Liver (tissue), 8 donors: ENCODE measurements at regions not wholly inside any gene's neighbourhood (a gene's known extent, or its start where the extent isn't known, plus 50 kb on each side); places are given as distances from the start of the nearest gene placed in this dataset.

Experiments used
- DNase-seq: peaks from one replicate; pipeline ENCODE4 v3.0.0-alpha.2; 2017; ENCODE audit warnings: low spot score
- H3K27ac ChIP-seq, 2 donors: one replicate each; pipeline ENCODE4 v1.7.0; 2013; ENCODE audit warnings: inconsistent platforms in 2 of 2, low read length in 2 of 2, control low read depth in 1 of 2, low read depth in 1 of 2, mild to moderate bottlenecking in 1 of 2
- H3K27me3 ChIP-seq, 4 donors: one replicate each; pipeline versions ENCODE4 v1.6.1 to v1.7.0; 2013; ENCODE audit warnings: low read length in 3 of 4, inconsistent platforms in 1 of 4, mild to moderate bottlenecking in 1 of 4, moderate library complexity in 1 of 4; ENCODE audit not compliant: control insufficient read depth in 4 of 4, insufficient read depth in 4 of 4
- H3K36me3 ChIP-seq, 4 donors: one replicate each; pipeline versions ENCODE4 v1.6.1 to v1.7.0; 2013; ENCODE audit warnings: low read length in 3 of 4, mild to moderate bottlenecking in 3 of 4, low read depth in 1 of 4, moderate library complexity in 1 of 4; ENCODE audit not compliant: control insufficient read depth in 4 of 4, insufficient read depth in 3 of 4
- H3K4me1 ChIP-seq, 4 donors: one replicate each; pipeline versions ENCODE4 v1.6.1 to v1.7.0; 2013; ENCODE audit warnings: low read length in 3 of 4, mild to moderate bottlenecking in 3 of 4, moderate library complexity in 1 of 4; ENCODE audit not compliant: control insufficient read depth in 4 of 4, insufficient read depth in 4 of 4
- H3K4me3 ChIP-seq, 3 donors: one replicate each; pipeline versions ENCODE4 v1.6.1 to v1.7.0; 2013; ENCODE audit warnings: low read length in 3 of 3, control low read depth in 1 of 3, low read depth in 1 of 3, mild to moderate bottlenecking in 1 of 3
- H3K9ac ChIP-seq, 2 donors: one replicate each; pipeline ENCODE4 v1.7.0; 2013; ENCODE audit warnings: low read length in 2 of 2, mild to moderate bottlenecking in 2 of 2, moderate library complexity in 2 of 2, control low read depth in 1 of 2, low read depth in 1 of 2
- H3K9me3 ChIP-seq, 4 donors: one replicate each; pipeline versions ENCODE4 v1.6.1 to v1.7.0; 2013; ENCODE audit warnings: low read length in 3 of 4; ENCODE audit not compliant: control insufficient read depth in 4 of 4
- FOXA1 ChIP-seq: IDR thresholded peaks from 2 replicates; pipeline ENCODE4 v1.6.1; 2016; ENCODE audit warnings: antibody characterized with exemption
- FOXA2 ChIP-seq: IDR thresholded peaks from 2 replicates; pipeline ENCODE4 v1.6.1; 2016; ENCODE audit warnings: antibody characterized with exemption
- GABPA ChIP-seq, 2 donors: IDR thresholded peaks in 1 of 2; conservative IDR thresholded peaks in 1 of 2; 2 replicates each; pipeline ENCODE4 v1.6.1; 2016; ENCODE audit warnings: antibody characterized with exemption in 2 of 2, mild to moderate bottlenecking in 1 of 2, moderate library complexity in 1 of 2
- HNF4A ChIP-seq, 2 donors: conservative IDR thresholded peaks; 2 replicates each; pipeline ENCODE4 v1.6.1; 2016; ENCODE audit warnings: antibody characterized with exemption in 2 of 2, mild to moderate bottlenecking in 2 of 2
- JUND ChIP-seq, 2 donors: IDR thresholded peaks; 2 replicates each; pipeline ENCODE4 v1.6.1; 2016; ENCODE audit warnings: antibody characterized with exemption in 2 of 2
- NR2F2 ChIP-seq: IDR thresholded peaks from 2 replicates; pipeline ENCODE4 v1.6.1; 2016; ENCODE audit warnings: antibody characterized with exemption
- REST ChIP-seq: IDR thresholded peaks from 2 replicates; pipeline ENCODE4 v1.6.1; 2016; ENCODE audit warnings: antibody characterized with exemption, mild to moderate bottlenecking
- RXRA ChIP-seq, 2 donors: IDR thresholded peaks; 2 replicates each; pipeline ENCODE4 v1.6.1; 2017 to 2018; ENCODE audit warnings: antibody characterized with exemption in 2 of 2, mild to moderate bottlenecking in 1 of 2
- WGBS: extraction: QIAGEN DNeasy Blood & Tissue Kit; methylation state at CpG from one replicate; pipeline ENCODE4 v1.1.7; 2013; 5-methylcytosine and 5-hydroxymethylcytosine counted together
- TF ChIP-seq, protein P1 (sequence below): fragments of 150-350 bp; IDR thresholded peaks from 2 replicates; pipeline ENCODE4 v1.5.1; 2017; ENCODE audit warnings: improper control_type of control experiment, low read depth, low read length; ENCODE audit not compliant: missing input control
- donor health status: healthy.
- donor health status: healthy.
- donor health status: healthy.
- donor health status: healthy.
- donor health status: healthy.

DNA sequence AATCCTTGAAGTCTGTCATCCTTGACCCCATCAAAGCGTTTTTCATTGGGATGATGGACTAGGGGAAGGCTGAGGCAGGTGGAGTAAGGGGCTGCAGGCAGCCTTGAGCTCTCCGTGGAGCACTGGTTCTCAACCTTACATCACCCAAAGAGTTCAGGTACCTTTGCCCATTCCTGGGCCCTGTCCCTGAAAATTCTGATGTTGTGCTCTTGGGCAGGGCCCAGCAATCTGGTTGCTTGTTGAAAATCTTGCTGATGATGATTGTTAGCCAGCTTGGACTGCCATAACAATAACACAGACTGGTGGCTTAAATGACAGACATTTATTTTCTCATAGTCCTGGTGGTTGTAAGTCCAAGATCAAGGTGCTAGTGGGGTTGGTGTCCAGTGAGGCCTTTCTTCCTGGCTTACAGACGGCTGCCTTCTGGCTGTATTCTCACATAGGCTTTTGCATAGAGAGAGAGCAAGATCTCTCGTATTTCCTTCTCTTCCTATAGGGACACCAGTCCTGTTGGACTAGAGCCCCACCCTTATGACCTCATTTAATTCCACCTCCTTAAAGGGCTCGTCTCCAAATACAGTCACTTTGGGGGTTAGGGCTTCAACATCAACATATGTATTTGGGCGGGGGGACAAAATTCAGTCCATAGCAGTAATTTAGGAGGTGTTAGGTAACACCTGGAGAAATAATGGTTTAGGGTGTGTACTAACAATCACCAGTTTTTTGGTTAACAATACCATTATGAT lies 104.9 kb downstream of the PLEKHG1 start:
- H3K4me3 ChIP-seq, result no peak overlapping the region
- no peak for DNase-seq
- no peaks in the 10 kb centered on the region for H3K36me3 ChIP-seq
- no peak for TF ChIP-seq FOXA1
- TF ChIP-seq, protein P1, sequence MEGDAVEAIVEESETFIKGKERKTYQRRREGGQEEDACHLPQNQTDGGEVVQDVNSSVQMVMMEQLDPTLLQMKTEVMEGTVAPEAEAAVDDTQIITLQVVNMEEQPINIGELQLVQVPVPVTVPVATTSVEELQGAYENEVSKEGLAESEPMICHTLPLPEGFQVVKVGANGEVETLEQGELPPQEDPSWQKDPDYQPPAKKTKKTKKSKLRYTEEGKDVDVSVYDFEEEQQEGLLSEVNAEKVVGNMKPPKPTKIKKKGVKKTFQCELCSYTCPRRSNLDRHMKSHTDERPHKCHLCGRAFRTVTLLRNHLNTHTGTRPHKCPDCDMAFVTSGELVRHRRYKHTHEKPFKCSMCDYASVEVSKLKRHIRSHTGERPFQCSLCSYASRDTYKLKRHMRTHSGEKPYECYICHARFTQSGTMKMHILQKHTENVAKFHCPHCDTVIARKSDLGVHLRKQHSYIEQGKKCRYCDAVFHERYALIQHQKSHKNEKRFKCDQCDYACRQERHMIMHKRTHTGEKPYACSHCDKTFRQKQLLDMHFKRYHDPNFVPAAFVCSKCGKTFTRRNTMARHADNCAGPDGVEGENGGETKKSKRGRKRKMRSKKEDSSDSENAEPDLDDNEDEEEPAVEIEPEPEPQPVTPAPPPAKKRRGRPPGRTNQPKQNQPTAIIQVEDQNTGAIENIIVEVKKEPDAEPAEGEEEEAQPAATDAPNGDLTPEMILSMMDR, result no peak
- no peak for TF ChIP-seq JUND (IDR thresholded peaks at IDR 0.05)
- no peak for TF ChIP-seq HNF4A (conservative IDR thresholded peaks at IDR 0.05)
- no peak for TF ChIP-seq REST
- no peak for TF ChIP-seq FOXA2
- WGBS, result 91% methylated on average over 6 of the region's 6 CpGs
- H3K27ac ChIP-seq, result no peak overlapping the region
- no peaks in the 10 kb centered on the region for H3K4me1 ChIP-seq
- H3K9me3 ChIP-seq, result no peaks in the 10 kb centered on the region
- no peak overlapping the region for H3K9ac ChIP-seq
- no peaks in the 10 kb centered on the region for H3K27me3 ChIP-seq

GRCh38 chr6:150705392-150705791 lies 105.7 kb downstream of the PLEKHG1 start:
- 91% methylated on average over 9 of the region's 9 CpGs for WGBS
- H3K9me3 ChIP-seq, result no peaks in the 10 kb centered on the region
- H3K9ac ChIP-seq, result no peak overlapping the region
- no peaks in the 10 kb centered on the region for H3K36me3 ChIP-seq
- no peaks in the 10 kb centered on the region for H3K27me3 ChIP-seq
- TF ChIP-seq NR2F2, result no peak
- TF ChIP-seq, protein P1, result no peak
- no peak for TF ChIP-seq GABPA (IDR thresholded peaks at IDR 0.05 in 1 of 2, conservative IDR thresholded peaks at IDR 0.05 in 1 of 2)
- TF ChIP-seq RXRA (IDR thresholded peaks at IDR 0.05), result no peak
- H3K4me3 ChIP-seq, result no peak overlapping the region
- no peak for DNase-seq
- H3K27ac ChIP-seq, result no peak overlapping the region
- no peaks in the 10 kb centered on the region for H3K4me1 ChIP-seq
